HG03103 (cell line): ENCODE measurements at regions not wholly inside any gene's neighbourhood (a gene's known extent, or its start where the extent isn't known, plus 50 kb on each side); places are given as distances from the start of the nearest gene placed in this dataset.
"Not testable (repeated sequence)": the region's sequence is repeated elsewhere in the genome, so short reads cannot be mapped to it uniquely, and the experiment has no call there.

Source experiments
- ATAC-seq: cut with Tn5 transposase; IDR thresholded peaks from one replicate; pipeline ENCODE4 v1.9.1; 2021; ENCODE audit warnings: low read depth; ENCODE audit not compliant: unreplicated experiment

GRCh38 chr12:22808860-22809259 is 183.9 kb downstream of the ETNK1 start:
- no peak for ATAC-seq

- ATAC-seq, result no peak
Observed at GRCh38 chr12:22810036-22810435, 185.1 kb downstream of the ETNK1 start.

GRCh38 chr12:22812531-22812930 is 187.6 kb downstream of the ETNK1 start:
- no peak for ATAC-seq

GRCh38 chr12:22821985-22822384 is 197.0 kb downstream of the ETNK1 start:
- no peak for ATAC-seq

- no peak for ATAC-seq
Observed at GRCh38 chr12:22826026-22826425, 201.1 kb downstream of the ETNK1 start.

- ATAC-seq, result not testable (repeated sequence)
Observed at GRCh38 chr12:22826446-22826981, 201.5 kb downstream of the ETNK1 start.

GRCh38 chr12:22828066-22828465 is 203.1 kb downstream of the ETNK1 start:
- peak; percentile 82 for ATAC-seq

- ATAC-seq, result no peak
Observed at GRCh38 chr12:22835431-22835830, 210.5 kb downstream of the ETNK1 start.

GRCh38 chr12:22850185-22850584 is 225.2 kb downstream of the ETNK1 start:
- no peak for ATAC-seq

- no peak for ATAC-seq
Observed at GRCh38 chr12:22851532-22851931, 226.6 kb downstream of the ETNK1 start.

GRCh38 chr12:22855456-22855855 is 230.5 kb downstream of the ETNK1 start:
- ATAC-seq, result no peak

GRCh38 chr12:22856178-22856577 is 231.2 kb downstream of the ETNK1 start:
- ATAC-seq, result no peak

- no peak for ATAC-seq
Observed at GRCh38 chr12:22858849-22859570, 234.0 kb downstream of the ETNK1 start.

- ATAC-seq, result no peak
Observed at GRCh38 chr12:22860926-22861325, 236.0 kb downstream of the ETNK1 start.

GRCh38 chr12:22865822-22866221 is 240.9 kb downstream of the ETNK1 start:
- no peak for ATAC-seq

- ATAC-seq, result no peak
Observed at GRCh38 chr12:22866406-22866805, 241.4 kb downstream of the ETNK1 start.

- ATAC-seq, result no peak
Observed at GRCh38 chr12:22874151-22874550, 249.2 kb downstream of the ETNK1 start.

- no peak for ATAC-seq
Observed at GRCh38 chr12:22876262-22876661, 251.3 kb downstream of the ETNK1 start.

GRCh38 chr12:22879203-22879602 is 254.2 kb downstream of the ETNK1 start:
- ATAC-seq, result no peak

- no peak for ATAC-seq
Observed at GRCh38 chr12:22880331-22880730, 255.4 kb downstream of the ETNK1 start.

- no peak for ATAC-seq
Observed at GRCh38 chr12:22880807-22881206, 255.8 kb downstream of the ETNK1 start.

GRCh38 chr12:22881878-22882385 is 257.0 kb downstream of the ETNK1 start:
- no peak for ATAC-seq
